PC-9 (cell line): ENCODE measurements at regions not wholly inside any gene's neighbourhood (a gene's known extent, or its start where the extent isn't known, plus 50 kb on each side); places are given as distances from the start of the nearest gene placed in this dataset.

Experiments used
- EZH2 ChIP-seq: fragments of 200-600 bp; sonication (generic); IDR thresholded peaks from 2 replicates; pipeline ENCODE4 v1.8.0; 2017; ENCODE audit warnings: antibody characterized with exemption, low read depth
- TF ChIP-seq, protein P1 (sequence below): fragments of 200-600 bp; sonication (generic); conservative IDR thresholded peaks from 2 replicates; pipeline ENCODE4 v1.6.1; 2017; ENCODE audit warnings: mixed run types, antibody characterized with exemption, mild to moderate bottlenecking, moderate library complexity

DNA sequence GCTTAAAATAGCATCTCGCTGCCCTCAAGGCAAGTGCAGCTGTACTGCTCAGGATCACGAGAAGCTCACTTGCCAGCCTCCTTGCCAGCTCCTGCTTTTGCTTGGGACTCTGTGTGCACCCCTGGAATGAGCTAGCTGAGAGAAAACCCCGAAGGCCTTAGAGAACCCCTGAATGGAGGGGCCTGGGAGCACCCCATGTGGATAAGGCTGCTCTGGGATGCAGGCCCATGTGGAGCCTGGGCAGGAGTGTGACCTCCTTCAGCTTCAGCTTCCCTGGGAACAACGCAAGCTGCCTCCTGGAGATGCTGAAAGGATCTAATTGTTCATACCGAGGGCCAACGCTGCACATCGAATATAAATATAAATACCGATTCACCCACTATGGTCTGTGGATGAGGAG is 109.2 kb downstream of the HSPH1 start:
- TF ChIP-seq, protein P1, sequence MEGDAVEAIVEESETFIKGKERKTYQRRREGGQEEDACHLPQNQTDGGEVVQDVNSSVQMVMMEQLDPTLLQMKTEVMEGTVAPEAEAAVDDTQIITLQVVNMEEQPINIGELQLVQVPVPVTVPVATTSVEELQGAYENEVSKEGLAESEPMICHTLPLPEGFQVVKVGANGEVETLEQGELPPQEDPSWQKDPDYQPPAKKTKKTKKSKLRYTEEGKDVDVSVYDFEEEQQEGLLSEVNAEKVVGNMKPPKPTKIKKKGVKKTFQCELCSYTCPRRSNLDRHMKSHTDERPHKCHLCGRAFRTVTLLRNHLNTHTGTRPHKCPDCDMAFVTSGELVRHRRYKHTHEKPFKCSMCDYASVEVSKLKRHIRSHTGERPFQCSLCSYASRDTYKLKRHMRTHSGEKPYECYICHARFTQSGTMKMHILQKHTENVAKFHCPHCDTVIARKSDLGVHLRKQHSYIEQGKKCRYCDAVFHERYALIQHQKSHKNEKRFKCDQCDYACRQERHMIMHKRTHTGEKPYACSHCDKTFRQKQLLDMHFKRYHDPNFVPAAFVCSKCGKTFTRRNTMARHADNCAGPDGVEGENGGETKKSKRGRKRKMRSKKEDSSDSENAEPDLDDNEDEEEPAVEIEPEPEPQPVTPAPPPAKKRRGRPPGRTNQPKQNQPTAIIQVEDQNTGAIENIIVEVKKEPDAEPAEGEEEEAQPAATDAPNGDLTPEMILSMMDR, result no peak
- TF ChIP-seq EZH2, result no peak
